Smooth muscle cell (in vitro differentiated cells): ENCODE measurements at regions not wholly inside any gene's neighbourhood (a gene's known extent, or its start where the extent isn't known, plus 50 kb on each side); places are given as distances from the start of the nearest gene placed in this dataset.

Experiments used
- DNase-seq: peaks from one replicate; lab custom pipeline; 2025; ENCODE audit not compliant: unreplicated experiment; lab: John Stamatoyannopoulos, UW
- H2AFZ ChIP-seq: fragments of 200-600 bp; sonication (generic); 2 replicates; pipeline ENCODE4 v1.6.0; 2016; ENCODE audit warnings: antibody characterized with exemption, low read depth, mild to moderate bottlenecking
- H3F3A ChIP-seq: fragments of 200-600 bp; sonication (generic); 2 replicates; pipeline ENCODE4 v1.6.0; 2017; ENCODE audit warnings: antibody characterized with exemption, low read depth
- H3K27ac ChIP-seq: fragments of 200-600 bp; sonication (generic); 2 replicates; pipeline ENCODE4 v1.5.1; 2016; ENCODE audit warnings: low read depth, mild to moderate bottlenecking
- H3K27me3 ChIP-seq: fragments of 200-600 bp; sonication (generic); 2 replicates; pipeline ENCODE4 v1.6.1; 2016; ENCODE audit warnings: low read depth, mild to moderate bottlenecking
- H3K36me3 ChIP-seq: fragments of 200-600 bp; sonication (generic); 2 replicates; pipeline ENCODE4 v1.5.1; 2016; ENCODE audit warnings: low read depth
- H3K4me1 ChIP-seq: fragments of 200-600 bp; sonication (generic); 2 replicates; pipeline ENCODE4 v1.5.1; 2016; ENCODE audit warnings: low read depth
- H3K4me2 ChIP-seq: fragments of 200-600 bp; sonication (generic); 2 replicates; pipeline ENCODE4 v1.6.0; 2016; ENCODE audit warnings: mild to moderate bottlenecking
- H3K4me3 ChIP-seq: fragments of 200-600 bp; sonication (generic); 2 replicates; pipeline ENCODE4 v1.5.1; 2016; ENCODE audit warnings: mild to moderate bottlenecking
- H3K79me2 ChIP-seq: fragments of 200-600 bp; sonication (generic); 2 replicates; pipeline ENCODE4 v1.6.0; 2016; ENCODE audit warnings: low read depth, mild to moderate bottlenecking
- H3K9ac ChIP-seq: fragments of 200-600 bp; sonication (generic); 2 replicates; pipeline ENCODE4 v1.6.0; 2016; ENCODE audit warnings: low read depth
- H3K9me3 ChIP-seq: fragments of 200-600 bp; sonication (generic); replicated peaks from 2 replicates; pipeline ENCODE4 v1.5.1; 2016; ENCODE audit warnings: low read depth
- H4K20me1 ChIP-seq: fragments of 200-600 bp; sonication (generic); 2 replicates; pipeline ENCODE4 v1.6.0; 2016; ENCODE audit warnings: low read depth
- WGBS: methylation state at CpG from one replicate; pipeline ENCODE4 v1.1.7; 2016; ENCODE audit warnings: low lambda C conversion rate; 5-methylcytosine and 5-hydroxymethylcytosine counted together
- TF ChIP-seq, protein P1 (sequence below): fragments of 200-600 bp; sonication (generic); IDR thresholded peaks from 2 replicates; pipeline ENCODE4 v1.5.1; 2017; ENCODE audit warnings: borderline replicate concordance, mild to moderate bottlenecking, antibody characterized with exemption; ENCODE audit not compliant: insufficient read depth, poor library complexity, severe bottlenecking

DNA sequence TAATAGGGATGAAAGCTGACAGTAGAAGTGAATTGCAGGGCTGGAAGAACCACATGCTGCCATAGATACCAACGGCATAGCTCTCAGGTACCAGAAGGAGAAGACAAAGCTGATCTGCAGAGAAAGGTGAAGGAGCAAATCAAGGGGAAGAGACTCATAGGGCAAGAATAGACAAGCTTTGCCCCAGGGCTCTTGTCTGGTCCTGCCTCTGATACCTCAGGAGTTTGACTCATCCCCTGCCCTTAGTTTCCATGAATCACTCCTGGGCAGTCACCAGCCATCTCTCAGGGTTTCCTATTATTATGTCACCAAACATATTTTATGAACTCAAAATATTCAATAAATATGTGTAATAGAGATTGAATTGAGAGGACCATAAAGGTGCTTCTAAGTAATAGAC lies 800.9 kb downstream of the DNAH5 start:
- 63% methylated on average over 1 of the region's 1 CpG for WGBS
- DNase-seq = no peak
- H2AFZ ChIP-seq = no peak overlapping the region
- H3K9me3 ChIP-seq = no peaks in the 10 kb centered on the region
- no peak overlapping the region for H3K9ac ChIP-seq
- TF ChIP-seq, protein P1, sequence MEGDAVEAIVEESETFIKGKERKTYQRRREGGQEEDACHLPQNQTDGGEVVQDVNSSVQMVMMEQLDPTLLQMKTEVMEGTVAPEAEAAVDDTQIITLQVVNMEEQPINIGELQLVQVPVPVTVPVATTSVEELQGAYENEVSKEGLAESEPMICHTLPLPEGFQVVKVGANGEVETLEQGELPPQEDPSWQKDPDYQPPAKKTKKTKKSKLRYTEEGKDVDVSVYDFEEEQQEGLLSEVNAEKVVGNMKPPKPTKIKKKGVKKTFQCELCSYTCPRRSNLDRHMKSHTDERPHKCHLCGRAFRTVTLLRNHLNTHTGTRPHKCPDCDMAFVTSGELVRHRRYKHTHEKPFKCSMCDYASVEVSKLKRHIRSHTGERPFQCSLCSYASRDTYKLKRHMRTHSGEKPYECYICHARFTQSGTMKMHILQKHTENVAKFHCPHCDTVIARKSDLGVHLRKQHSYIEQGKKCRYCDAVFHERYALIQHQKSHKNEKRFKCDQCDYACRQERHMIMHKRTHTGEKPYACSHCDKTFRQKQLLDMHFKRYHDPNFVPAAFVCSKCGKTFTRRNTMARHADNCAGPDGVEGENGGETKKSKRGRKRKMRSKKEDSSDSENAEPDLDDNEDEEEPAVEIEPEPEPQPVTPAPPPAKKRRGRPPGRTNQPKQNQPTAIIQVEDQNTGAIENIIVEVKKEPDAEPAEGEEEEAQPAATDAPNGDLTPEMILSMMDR = no peak
- H3K27ac ChIP-seq = peak overlapping the region; percentile 37
- no peaks in the 10 kb centered on the region for H3K27me3 ChIP-seq
- H3K4me2 ChIP-seq = no peak overlapping the region
- H3F3A ChIP-seq = no peaks in the 10 kb centered on the region
- H3K4me3 ChIP-seq = no peak overlapping the region
- no peaks in the 10 kb centered on the region for H3K4me1 ChIP-seq
- no peaks in the 10 kb centered on the region for H3K79me2 ChIP-seq
- H3K36me3 ChIP-seq = no peaks in the 10 kb centered on the region
- H4K20me1 ChIP-seq = no peaks in the 10 kb centered on the region

DNA sequence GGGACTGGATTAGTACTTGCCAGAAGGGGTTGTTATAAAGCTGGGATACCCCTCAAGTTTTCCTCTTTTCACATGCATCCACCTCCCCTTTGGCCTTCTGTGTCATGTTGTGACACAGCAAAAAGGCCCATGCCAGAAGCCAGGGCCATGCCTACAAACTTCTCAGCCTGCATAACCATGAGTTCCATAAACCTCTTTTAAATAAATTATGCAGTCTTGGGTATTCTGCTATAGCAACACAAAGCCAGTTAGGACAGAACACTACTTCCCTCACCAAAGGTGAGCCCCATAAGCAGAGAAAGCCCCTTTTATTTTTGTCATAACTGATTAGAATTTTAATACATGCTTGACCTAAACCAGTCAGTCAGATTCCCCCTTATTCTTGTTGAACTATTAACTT lies 801.3 kb downstream of the DNAH5 start:
- Histone ChIP-seq H4K20me1 (no peaks in the 10 kb centered on the region), H3F3A (no peaks in the 10 kb centered on the region), H3K4me2 (no peak overlapping the region), H3K4me3 (no peak overlapping the region), H2AFZ (no peak overlapping the region), H3K4me1 (no peaks in the 10 kb centered on the region), H3K36me3 (no peaks in the 10 kb centered on the region), H3K79me2 (no peaks in the 10 kb centered on the region), H3K9ac (no peak overlapping the region), H3K9me3 (no peaks in the 10 kb centered on the region), H3K27me3 (no peaks in the 10 kb centered on the region), H3K27ac (peak overlapping the region; percentile 37)
- no peak for DNase-seq
- TF ChIP-seq, protein P1 = no peak

DNA sequence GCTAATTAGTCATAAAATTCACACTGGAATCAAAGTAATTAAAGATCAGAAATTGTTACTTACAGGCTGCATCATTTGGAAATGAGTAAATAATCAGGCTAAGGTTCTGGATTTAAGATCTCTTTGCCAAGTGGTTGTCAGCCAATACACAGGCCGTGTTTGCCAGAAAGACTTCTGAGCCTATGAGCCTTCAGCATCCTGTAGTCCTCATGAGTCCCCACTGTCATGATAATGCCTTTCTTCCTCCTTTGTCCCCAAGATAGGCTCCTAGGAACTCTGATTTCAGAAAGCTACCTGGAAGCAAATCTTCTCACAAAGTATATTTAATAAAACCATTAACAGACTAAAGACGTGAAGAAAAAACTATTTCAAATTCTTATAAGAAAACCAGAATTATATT lies 810.5 kb downstream of the DNAH5 start:
- Histone ChIP-seq H2AFZ (no peak overlapping the region), H3K9me3 (no peaks in the 10 kb centered on the region), H3K4me1 (no peaks in the 10 kb centered on the region), H3K4me2 (no peak overlapping the region), H3K79me2 (no peaks in the 10 kb centered on the region), H3K27me3 (no peaks in the 10 kb centered on the region), H3K36me3 (no peaks in the 10 kb centered on the region), H3K4me3 (no peak overlapping the region), H4K20me1 (no peaks in the 10 kb centered on the region), H3F3A (no peaks in the 10 kb centered on the region), H3K9ac (no peak overlapping the region), H3K27ac (no peak overlapping the region)
- TF ChIP-seq, protein P1 = no peak
- no peak for DNase-seq
- WGBS = 80% methylated on average over 2 of the region's 2 CpGs

DNA sequence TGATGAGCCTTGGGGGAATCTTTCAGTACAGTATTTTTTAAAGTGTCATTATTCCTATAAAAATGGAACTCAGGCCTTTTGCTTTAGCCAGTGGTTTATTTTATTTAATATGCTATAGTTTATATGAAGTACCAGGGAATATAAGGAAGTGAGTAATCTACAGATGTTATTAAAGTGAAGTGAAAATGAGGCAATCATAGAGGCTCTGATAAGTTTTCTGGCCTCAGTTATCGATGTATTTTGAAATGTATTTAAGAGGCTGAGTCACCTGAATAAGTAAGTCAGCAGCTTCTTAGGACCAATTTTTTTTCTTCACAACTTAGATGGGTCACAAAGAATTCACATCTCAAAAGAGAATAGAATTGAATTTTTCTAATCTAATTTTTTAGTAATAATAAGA lies 829.0 kb downstream of the DNAH5 start:
- no peaks in the 10 kb centered on the region for H3K4me1 ChIP-seq
- no peak for DNase-seq
- no peaks in the 10 kb centered on the region for H3F3A ChIP-seq
- no peak overlapping the region for H3K4me2 ChIP-seq
- H3K9me3 ChIP-seq = no peaks in the 10 kb centered on the region
- TF ChIP-seq, protein P1 = no peak
- no peak overlapping the region for H3K4me3 ChIP-seq
- no peaks in the 10 kb centered on the region for H4K20me1 ChIP-seq
- H3K36me3 ChIP-seq = no peaks in the 10 kb centered on the region
- no peak overlapping the region for H2AFZ ChIP-seq
- H3K27ac ChIP-seq = no peak overlapping the region
- H3K79me2 ChIP-seq = no peaks in the 10 kb centered on the region
- no peaks in the 10 kb centered on the region for H3K27me3 ChIP-seq
- H3K9ac ChIP-seq = no peak overlapping the region
- 89% methylated on average over 1 of the region's 1 CpG for WGBS
